ENCODE measurements at regions not wholly inside any gene's neighbourhood (a gene's known extent, or its start where the extent isn't known, plus 50 kb on each side); places are given as distances from the start of the nearest gene placed in this dataset.
"Not testable (repeated sequence)": the region's sequence is repeated elsewhere in the genome, so short reads cannot be mapped to it uniquely, and the experiment has no call there.

DNA sequence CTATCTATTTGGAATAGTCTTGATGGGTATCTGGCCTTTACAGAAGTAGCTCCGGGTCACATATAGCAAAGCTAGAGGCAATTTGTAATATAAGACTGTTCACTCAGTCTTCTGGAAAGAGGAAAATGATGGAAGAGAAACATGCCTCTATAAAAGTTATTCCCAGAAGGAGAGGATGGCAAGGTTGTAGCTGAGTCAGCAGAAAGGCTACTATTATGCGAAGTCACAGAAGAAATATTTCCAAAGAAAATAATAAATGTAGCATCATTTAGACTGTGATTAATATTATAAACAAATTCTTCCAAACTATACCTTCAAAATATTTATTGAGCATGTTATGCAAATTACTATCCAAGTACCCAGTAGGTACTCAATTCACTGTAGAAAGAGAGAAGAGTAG, 1027.7 kb upstream of the TMEFF2 start:
- no peak for DNase-seq

DNA sequence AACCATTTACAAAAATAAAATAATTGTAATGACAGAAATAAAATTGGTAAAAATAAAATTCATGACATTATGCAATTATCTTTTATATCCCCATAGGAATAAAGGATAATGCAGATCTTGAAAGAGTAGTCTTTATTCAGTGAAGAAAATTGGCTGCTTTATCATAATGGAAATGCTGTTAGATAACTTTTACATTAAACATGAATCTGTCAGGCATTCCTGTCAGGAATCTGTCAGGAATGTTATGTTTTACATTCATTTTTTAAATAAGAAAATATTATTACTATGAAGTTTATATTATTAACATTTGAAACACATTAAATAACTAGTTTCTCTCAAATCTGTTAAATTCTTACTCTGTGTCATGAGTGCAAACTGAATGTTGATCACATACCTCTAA, 1024.7 kb upstream of the TMEFF2 start:
- no peak for DNase-seq

DNA sequence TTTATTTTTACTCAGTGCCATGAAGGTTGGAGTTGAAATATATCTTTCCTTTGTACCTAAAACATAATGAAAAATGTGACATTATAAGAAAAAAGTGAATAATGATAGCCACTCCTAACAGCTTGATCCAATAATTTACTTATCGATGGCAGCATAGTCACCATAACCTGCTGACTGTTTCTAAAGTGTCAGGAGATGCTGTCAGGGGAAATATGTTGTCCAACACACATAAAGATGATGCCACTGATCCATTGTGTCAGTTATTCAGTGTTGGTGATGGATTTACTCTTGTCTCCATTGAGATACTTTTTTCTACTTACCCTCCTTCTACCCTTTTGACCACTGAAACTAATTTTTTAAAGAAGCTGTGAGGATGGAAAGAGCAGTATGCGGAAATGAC, 1006.9 kb upstream of the TMEFF2 start:
- no peak for DNase-seq

DNA sequence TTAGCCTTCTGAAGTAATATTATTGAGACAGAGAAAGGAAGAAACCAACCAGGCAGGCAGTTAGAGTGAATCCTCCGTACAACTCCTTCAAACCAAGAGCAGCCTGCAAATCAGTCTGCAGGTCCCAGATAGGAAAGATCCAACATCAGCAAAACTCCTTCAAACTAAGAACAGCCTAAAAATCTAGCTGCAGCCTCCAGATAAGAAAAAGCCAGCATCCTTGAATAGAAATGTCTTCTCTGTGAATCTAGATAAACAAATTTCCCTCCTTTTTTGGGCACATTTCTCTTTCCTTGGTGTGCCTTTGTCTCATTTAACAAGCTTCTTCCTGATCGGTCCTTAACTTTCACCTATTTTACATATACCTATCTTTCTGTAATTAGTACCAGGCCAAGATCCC, 1004.6 kb upstream of the TMEFF2 start:
- DNase-seq, result no peak

DNA sequence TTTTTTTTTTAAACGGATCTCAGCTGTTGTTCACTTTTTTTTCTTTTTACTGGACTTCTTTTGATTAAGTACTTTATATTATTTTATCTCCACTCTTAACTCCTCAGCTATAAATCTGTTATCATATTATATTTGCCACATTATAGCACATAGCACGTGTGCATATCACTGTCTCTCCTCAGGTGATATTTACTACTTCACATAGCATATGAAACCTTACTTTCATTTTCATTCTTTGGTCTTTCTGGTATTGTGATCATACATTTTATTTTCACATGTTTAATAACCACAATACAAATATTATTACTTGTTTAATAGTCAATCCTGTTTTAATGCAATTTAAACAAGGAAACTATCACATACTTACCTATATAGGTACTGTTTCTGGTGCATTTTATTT, 993.1 kb upstream of the TMEFF2 start:
- no peak for DNase-seq

DNA sequence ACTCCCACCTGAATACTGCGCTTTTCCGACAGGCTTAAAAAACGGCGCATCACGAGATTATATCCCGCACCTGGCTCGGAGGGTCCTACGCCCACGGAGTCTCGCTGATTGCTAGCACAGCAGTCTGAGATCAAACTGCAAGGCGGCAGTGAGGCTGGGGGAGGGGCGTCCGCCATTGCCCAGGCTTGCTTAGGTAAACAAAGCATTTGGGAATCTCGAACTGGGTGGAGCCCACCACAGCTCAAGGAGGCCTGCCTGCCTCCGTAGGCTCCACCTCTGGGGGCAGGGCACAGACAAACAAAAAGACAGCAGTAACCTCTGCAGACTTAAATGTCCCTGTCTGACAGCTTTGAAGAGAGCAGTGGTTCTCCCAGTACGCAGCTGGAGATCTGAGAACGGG, 976.2 kb upstream of the TMEFF2 start:
- DNase-seq, result not testable (repeated sequence)

DNA sequence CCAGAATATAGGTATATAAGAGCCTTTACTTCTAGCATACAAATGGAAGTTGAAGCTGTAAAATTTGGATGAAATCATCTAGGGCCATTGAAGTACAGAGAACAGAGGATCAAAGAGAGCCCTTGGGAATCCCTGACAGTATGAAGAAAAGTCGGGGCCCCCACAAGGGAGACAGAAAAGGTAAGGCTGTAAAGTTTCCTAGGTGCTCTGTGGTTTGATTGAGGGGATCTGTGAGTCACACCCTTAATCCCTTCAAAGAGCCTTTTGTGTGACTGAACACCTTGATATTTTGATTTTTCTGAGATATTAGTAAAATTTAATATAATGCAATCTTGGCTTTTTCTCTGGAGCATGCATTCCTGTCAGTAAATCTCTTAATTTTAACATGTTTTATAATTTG, 961.7 kb upstream of the TMEFF2 start:
- no peak for DNase-seq

DNA sequence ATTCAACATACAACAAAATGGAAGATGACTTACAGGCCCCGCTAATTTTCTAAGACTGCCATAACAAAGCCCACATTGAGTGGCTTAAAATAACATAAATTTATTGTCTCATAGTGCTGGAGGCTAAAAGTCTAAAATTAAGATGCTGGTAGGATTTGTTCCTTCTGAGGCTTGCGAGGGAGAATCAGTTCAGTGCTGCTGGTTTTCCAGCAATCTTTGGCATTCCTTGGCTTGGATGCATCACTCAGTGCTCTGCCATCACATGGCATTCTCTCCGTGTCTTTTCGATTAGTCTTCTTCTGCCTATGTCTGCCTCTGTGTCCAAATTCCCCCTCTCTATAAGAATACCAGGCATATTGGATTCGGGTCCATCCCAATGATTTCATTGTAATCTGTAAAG, 959.3 kb upstream of the TMEFF2 start:
- DNase-seq, result no peak

DNA sequence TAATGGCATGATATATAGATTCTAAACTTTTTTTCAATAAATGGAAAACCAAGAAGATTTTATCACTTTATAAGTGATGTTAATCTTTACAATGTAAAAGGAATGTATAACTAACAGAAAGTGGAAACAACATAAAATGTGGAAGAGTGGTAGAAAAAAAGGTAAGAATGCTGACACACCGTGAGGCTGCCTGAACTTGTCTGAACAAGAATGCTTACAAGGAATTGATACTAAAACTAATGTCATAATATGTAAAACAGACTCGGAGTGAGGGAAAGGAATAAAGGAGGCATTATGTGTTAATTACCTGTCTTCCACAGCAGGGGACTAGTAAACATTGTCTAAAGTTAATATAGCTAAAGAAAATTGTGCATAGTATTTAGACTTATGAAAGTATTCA, 958.8 kb upstream of the TMEFF2 start:
- DNase-seq, result no peak

DNA sequence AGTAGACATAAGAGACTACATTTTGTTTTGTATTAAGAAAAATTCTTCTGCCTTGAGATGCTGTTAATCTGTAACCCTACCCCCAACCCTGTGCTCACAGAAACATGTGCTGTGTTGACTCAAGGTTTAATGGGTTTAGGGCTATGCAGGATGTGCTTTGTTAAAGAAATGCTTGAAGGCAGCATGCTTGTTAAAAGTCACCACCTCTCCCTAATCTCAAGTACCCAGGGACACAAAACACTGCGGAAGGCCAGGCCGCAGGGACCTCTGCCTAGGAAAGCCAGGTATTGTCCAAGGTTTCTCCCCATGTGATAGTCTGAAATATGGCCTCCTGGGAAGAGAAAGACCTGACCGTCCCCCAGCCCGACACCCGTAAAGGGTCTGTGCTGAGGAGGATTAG, 947.7 kb upstream of the TMEFF2 start:
- not testable (repeated sequence) for DNase-seq

DNA sequence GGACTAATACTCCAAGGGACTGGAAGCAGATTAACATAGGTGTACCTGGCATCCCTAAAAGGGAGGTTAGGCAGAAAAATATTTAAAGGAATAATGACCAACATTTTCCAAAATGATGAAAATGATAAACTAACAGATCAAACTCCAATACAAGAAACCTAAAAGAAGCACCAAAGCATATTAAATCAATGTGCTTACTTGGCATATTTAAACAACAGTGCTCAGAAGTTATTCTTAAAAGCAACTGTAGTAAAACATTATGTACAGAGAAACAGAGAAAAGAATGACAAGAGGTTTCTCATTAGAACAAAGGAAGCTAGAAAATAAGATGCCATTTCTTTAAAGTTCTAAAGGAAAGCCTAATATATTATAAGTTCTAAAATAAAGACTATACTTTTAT, 947.3 kb upstream of the TMEFF2 start:
- DNase-seq, result no peak

DNA sequence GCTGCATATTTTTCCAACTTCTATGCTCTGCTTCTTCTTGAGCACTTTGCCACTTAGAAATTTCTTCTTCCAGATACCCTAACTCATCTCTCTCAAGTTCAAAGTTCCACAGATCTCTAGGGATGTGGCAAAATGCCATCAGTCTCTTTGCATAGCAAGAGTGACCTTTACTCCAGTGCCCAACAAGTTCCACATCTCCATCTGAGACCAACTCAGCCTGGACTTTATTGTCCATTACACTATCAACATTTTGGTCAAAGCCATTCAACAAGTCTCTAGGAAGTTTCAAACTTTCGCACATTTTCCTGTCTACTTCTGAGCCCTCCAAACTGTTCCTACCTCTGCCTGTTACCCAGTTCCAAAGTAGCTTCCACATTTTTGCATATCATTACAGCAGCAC, 946.2 kb upstream of the TMEFF2 start:
- DNase-seq, result not testable (repeated sequence)

DNA sequence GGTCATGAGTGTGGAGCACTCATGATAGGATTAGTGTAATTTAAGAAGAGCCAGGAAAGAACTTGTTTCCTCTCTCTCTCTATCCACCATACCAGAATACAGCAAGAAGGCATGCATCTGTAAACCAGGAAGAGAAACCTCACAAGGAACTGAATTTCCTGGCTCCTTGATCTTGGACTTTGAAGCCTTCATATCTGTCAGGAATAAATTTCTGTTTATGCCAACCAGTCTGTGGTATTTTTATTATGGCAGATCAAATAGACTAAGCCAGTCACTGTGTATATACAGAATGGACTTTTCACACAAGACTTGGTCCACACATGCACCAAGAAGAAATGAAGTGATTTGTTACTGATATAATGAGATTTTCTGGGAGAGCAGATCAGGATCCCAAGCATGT, 930.1 kb upstream of the TMEFF2 start:
- DNase-seq, result no peak

DNA sequence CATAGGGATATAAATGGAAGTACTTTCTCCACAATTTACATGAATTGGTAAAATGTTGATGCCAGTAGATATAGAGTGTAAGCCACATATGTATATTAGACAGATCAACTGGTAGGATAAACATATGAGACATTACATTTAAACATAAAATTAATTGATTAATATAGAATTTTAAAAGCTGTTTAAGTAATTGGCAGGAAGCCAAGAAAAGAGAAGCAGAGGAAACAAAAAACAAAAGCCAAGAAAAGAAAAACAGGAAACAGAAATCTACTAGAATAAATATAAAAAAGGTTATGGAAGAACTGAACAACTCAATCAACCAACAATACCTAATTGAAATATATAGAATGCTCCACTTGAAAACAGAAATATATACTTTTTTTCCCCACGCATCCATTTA, 920.1 kb upstream of the TMEFF2 start:
- DNase-seq, result no peak

DNA sequence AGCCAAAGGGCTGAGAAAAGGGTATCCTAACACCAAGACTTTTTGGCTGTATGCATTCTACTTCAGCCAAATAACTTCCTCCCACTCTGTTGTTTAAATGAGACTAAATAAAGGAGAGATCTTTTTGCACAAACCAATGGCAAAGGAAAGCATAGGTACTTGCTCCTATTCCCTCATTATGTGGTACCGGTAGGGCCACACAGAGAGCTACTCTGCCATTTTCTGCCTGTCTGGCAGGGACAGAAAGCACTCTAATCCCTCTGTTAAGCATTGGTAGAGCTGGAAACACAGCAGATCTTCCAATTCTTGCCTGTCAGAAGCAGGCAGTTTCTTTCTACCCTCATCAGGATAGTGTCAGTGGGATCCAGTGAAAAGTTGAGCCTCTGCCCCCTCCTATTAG, 918.3 kb upstream of the TMEFF2 start:
- no peak for DNase-seq

DNA sequence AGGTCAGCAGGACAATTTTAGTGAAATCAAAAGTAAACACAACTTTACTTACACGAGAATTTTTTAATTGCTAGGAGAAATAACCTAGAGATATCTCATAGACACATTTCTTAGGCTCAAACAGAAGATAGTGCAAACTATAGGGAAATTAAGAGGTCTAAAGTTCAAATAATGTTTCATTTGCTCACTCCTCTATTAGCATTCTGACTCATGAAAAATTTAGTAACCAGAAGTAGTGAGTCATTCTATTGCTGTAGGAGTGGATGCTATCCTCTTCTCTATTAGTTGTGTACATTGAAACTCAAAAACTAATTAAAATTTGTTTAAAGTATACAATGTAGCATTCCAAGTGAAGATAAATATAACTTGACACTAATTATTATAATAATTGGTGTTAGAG, 908.3 kb upstream of the TMEFF2 start:
- no peak for DNase-seq

DNA sequence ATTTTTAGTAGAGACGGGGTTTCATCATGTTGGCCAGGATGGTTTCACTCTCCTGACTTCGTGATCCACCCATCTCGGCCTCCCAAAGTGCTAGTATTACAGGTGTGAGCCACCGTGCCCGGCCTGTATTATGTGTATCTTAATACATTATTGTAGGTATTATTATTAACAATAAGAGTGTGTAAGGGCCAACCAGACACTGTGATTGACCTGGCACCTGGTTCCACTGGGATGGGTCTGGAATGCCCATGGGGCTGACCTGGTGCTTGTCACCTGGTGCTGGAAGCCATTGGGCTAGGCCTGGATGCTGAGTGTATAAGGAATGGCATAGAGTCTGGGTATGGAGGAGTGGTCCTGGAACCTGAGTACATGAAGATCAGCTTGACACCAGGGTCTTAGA, 906.9 kb upstream of the TMEFF2 start:
- DNase-seq, result no peak

DNA sequence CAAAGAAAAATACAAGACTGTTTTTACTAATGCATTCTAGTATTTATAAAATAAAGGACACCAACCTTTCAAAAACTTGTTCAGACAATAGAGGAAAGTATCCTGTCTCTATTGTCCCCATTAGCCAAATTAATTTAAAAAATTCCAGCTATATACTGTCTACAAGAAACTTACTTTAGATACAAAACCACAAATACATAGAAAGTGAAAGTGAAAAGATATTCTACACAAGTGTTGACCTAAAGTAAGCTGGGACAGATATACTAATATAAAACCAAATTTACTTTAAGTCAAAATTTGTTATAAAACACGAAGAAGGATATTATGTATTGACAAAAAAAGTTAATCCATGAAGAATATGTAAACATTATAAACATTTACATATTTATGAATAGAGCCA, 893.3 kb upstream of the TMEFF2 start:
- no peak for DNase-seq

DNA sequence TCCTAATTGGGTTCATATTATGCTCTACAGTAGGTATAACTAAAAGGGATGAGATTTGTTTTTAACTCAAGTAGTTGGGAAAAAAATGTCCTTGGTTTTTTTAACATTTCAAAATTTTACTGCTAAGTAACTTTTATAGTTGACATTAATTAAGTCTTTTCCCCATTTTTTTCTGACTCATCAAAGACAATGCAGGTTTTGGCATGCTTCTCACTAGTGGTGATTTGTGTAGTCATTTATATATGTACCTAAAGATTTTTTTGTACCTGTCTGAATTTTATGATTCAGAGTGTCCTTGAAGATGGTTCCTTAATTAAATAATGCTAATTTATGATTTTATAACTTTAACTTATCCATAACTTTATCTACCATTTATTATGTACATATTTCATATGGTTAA, 882.3 kb upstream of the TMEFF2 start:
- DNase-seq, result no peak

DNA sequence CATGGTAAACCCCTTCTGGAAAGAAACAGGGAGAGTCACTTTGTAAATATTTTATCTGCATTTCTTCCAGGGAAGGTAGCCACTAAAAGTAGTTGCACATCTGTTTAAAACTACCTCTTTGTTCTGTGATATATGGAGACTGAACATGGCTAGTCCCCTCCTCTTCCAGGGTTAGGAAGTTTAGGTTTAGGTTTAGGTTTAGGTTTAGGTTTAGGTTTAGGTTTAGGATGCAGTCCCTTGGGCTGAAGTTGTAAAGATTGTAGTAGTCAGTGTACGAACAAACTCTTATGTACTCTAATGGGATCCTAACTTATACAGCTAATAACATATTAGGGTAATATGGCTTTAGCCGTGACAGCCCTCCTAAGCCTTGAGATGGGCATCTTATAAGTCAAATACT, 880.2 kb upstream of the TMEFF2 start:
- no peak for DNase-seq

DNA sequence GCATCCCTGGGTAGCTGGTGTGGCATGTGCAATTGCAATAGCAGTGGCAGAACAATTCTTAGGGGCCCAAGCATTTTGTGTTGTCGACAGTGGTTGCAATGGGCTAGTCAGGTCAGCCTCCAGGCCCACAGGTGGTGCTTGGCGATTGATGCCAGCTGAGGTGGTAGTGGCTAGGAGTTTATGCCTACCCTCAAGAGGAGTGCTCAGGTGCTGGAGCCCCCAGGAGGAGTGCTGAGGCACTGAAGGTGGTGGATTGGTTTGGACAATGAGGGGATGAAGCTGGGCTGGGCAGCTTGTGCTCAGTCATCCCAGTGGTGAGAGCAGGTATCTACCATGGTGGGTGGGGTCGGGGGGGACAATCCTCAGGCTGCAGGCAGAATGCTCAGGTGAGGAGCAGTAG, 877.9 kb upstream of the TMEFF2 start:
- no peak for DNase-seq

DNA sequence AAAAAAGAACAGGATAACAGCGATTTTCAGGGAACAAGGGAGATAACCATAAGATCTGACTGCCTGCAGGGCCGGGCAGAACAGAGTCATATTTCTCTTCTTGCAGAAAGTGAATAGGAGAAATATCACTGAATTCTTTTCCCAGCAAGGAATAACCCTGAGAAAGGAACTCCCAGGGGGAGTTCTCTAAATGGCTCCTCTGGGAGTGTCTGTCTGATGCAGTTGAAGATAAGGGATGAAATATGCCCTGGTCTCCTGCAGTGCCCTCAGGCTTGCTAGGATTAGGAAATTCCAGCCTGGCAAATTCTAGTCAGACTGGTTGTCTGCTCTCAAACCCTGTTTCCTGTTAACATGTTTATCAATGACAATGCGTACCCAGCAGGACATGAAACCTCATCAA, 830.8 kb upstream of the TMEFF2 start:
- DNase-seq, result not testable (repeated sequence)

DNA sequence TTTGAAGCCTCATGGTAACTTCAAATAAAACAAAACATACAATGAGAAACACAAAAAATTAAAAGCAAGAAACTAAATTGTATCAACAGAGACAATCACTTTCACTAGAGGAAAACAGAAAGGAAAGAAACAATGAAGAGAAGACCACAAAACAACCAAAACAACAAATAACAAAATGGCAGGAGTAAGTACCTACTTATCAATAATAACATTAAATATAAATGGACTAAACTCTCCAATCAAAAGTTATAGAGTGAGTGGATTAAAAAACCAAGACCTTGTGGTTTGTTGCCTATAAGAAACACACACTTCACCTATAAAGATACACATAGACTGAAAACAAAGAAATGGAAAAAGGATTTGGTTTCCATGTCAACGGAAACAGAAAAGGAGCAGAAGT, 830.1 kb upstream of the TMEFF2 start:
- DNase-seq, result no peak

DNA sequence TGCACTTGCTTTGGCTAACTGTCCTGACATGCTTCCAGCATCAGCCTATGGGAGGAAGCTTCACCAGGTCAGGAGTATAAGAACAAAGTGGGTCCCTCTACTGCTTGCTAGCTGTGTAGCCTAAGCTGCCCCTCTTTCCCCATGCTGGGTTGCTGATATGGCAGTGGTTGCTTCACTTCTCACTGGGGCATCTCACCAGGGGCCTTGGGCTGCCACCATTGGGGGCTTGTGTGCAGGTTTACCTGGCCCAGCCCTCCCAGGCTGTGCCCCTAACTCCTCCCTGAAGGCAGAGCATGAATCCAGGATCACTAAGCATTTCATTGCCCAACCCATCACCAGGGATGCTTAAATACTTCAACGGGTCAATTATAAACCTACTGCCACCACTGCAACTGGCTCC, 817.1 kb upstream of the TMEFF2 start:
- DNase-seq, result no peak

DNA sequence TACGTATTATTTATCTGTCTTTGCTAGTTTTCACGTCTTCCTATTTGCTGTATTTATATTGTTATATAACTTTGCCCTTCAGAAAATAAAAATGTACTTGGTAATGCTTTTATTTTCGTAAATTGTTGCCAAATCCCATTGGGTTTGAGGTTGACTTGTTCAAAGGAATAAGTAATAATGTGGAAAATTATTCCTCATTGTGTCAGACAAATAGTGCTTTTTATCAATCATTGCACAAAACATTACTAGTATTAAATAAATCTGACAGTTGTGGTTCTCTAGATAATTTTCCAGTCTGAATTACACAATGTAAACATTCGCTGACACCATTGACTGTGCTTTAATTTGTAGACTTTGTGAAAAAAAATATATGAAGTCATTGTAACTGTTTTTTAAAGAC, 798.3 kb upstream of the TMEFF2 start:
- DNase-seq, result peak in 1 of 2 experiments; percentile 50

DNA sequence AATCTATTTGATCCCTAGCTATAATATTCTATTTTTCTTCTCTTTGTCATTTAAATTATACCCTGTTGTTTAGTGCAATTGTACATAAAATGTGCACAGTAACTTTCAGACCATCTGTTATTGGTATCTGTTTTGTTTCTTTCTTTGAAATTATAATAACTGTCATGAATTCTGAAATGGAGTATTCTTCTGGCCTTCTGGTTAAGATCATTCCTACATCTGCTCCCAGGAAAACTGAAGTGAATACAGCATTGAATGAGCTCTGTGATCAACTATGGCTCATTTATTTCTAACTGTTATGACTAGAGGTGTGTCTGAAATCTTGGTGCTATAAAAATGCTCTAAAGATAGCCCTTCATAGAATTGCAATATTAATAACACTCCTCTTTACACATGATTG, 788.4 kb upstream of the TMEFF2 start:
- DNase-seq, result no peak
